Activated T-cell treated with anti-CD3 and anti-CD28 coated beads, Interleukin-2, amount 50 U/mL, for 24 hours (primary cell): ENCODE measurements at regions not wholly inside any gene's neighbourhood (a gene's known extent, or its start where the extent isn't known, plus 50 kb on each side); places are given as distances from the start of the nearest gene placed in this dataset.
"Not testable (repeated sequence)": the region's sequence is repeated elsewhere in the genome, so short reads cannot be mapped to it uniquely, and the experiment has no call there.

Experiments used
- DNase-seq: peaks from one replicate; pipeline ENCODE4 v3.0.0-alpha.2; 2020
- H3K27ac Mint-ChIP-seq: 2 replicates; pipeline ENCODE4 v1.8.0; 2020; ENCODE audit warnings: mild to moderate bottlenecking, mixed read lengths
- H3K27me3 Mint-ChIP-seq: 2 replicates; pipeline ENCODE4 v1.8.0; 2020; ENCODE audit warnings: mixed read lengths
- H3K36me3 Mint-ChIP-seq: 2 replicates; pipeline ENCODE4 v1.8.0; 2020; ENCODE audit warnings: low read depth, mixed read lengths
- H3K4me1 Mint-ChIP-seq: 2 replicates; pipeline ENCODE4 v1.8.0; 2020; ENCODE audit warnings: low read depth, mixed read lengths
- H3K4me3 Mint-ChIP-seq: 2 replicates; pipeline ENCODE4 v1.8.0; 2020; ENCODE audit warnings: mild to moderate bottlenecking, moderate library complexity, mixed read lengths
- H3K9me3 Mint-ChIP-seq: 2 replicates; pipeline ENCODE4 v1.8.0; 2020; ENCODE audit warnings: mixed read lengths

GRCh38 chr11:97745515-97746050, 1275.2 kb upstream of the CNTN5 start:
- Mint-ChIP-seq H3K4me3 (no peak overlapping the region), H3K4me1 (no peaks in the 10 kb centered on the region), H3K27me3 (no peaks in the 10 kb centered on the region), H3K9me3 (peaks cover 19% of the 10 kb centered on the region), H3K36me3 (no peaks in the 10 kb centered on the region), H3K27ac (no peak overlapping the region)
- DNase-seq, result no peak

DNA sequence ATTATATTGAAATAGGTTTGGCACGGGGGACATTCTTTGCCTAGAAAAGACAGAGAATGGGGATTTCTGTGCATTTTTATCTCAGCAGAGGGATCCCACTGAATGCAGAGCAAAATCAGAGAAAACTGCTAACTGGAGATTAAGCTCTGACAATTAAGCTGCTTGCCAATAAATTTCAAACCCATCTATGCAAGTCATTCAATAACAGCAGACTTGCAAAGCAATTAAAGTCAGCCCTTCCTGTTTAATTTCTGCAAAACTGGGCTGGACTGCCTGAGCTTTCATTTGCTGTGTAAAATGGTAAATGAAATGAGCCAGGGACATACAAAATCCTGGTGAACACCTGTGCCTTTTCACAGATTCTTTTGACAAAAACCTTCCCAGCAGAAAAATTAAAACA, 1273.9 kb upstream of the CNTN5 start:
- no peaks in the 10 kb centered on the region for H3K27me3 Mint-ChIP-seq
- no peak for DNase-seq
- H3K36me3 Mint-ChIP-seq, result no peaks in the 10 kb centered on the region
- H3K27ac Mint-ChIP-seq, result no peak overlapping the region
- H3K9me3 Mint-ChIP-seq, result peaks cover 18% of the 10 kb centered on the region
- no peak overlapping the region for H3K4me3 Mint-ChIP-seq
- no peaks in the 10 kb centered on the region for H3K4me1 Mint-ChIP-seq

DNA sequence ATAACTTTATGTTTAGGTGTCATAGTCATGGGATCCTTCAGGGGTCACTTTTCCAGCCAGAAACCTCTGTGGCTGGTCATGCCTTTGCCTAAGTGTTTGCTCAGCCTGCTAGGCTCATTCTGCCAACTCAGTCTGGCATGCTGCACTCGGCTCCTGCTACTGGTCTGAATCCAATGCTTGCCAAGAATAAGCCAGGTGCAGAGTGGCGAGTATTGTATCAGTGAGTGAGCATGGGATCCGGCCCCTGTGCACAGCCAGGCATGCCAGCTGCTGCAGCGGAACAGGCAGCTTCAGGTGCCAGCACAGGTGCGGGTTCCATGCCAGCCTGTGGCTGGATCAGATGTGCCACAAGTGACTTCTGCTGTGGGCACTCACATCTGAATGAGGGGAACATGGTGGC, 1269.3 kb upstream of the CNTN5 start:
- H3K9me3 Mint-ChIP-seq, result peaks cover 7% of the 10 kb centered on the region
- DNase-seq, result no peak
- H3K4me3 Mint-ChIP-seq, result no peak overlapping the region
- H3K27me3 Mint-ChIP-seq, result no peaks in the 10 kb centered on the region
- no peaks in the 10 kb centered on the region for H3K36me3 Mint-ChIP-seq
- no peak overlapping the region for H3K27ac Mint-ChIP-seq
- no peaks in the 10 kb centered on the region for H3K4me1 Mint-ChIP-seq

DNA sequence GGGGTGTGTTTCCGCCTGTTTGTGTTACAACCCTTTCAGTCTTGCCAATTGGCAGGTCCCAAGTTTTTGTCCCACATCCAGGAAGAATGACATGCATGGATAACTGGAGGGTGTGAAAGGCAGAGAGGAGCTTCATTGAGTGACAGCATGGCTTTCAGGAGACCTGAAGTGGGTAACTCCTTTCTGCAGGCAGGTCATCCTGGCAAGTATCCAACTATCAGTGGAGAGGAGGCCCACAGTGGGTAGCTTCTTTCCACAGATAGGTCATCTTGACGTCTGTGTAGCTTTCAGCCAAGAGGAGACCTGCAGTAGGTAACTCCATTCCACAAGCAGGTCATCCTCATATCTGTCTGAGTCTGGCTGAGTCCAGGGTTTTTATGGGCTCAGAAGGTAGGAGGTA, 1268.8 kb upstream of the CNTN5 start:
- peaks cover 7% of the 10 kb centered on the region for H3K9me3 Mint-ChIP-seq
- no peak for DNase-seq
- no peak overlapping the region for H3K27ac Mint-ChIP-seq
- no peaks in the 10 kb centered on the region for H3K36me3 Mint-ChIP-seq
- no peaks in the 10 kb centered on the region for H3K4me1 Mint-ChIP-seq
- no peak overlapping the region for H3K4me3 Mint-ChIP-seq
- H3K27me3 Mint-ChIP-seq, result no peaks in the 10 kb centered on the region

- H3K4me3 Mint-ChIP-seq, result no peak overlapping the region
- no peak for DNase-seq
- no peaks in the 10 kb centered on the region for H3K4me1 Mint-ChIP-seq
- peaks cover 7% of the 10 kb centered on the region for H3K9me3 Mint-ChIP-seq
- H3K27me3 Mint-ChIP-seq, result no peaks in the 10 kb centered on the region
- no peak overlapping the region for H3K27ac Mint-ChIP-seq
- no peaks in the 10 kb centered on the region for H3K36me3 Mint-ChIP-seq
Observed at GRCh38 chr11:97754976-97755375, 1265.8 kb upstream of the CNTN5 start.

GRCh38 chr11:97756571-97757335, 1264.0 kb upstream of the CNTN5 start:
- H3K4me3 Mint-ChIP-seq, result no peak overlapping the region
- no peaks in the 10 kb centered on the region for H3K36me3 Mint-ChIP-seq
- no peak overlapping the region for H3K27ac Mint-ChIP-seq
- H3K9me3 Mint-ChIP-seq, result peaks cover 7% of the 10 kb centered on the region
- no peaks in the 10 kb centered on the region for H3K27me3 Mint-ChIP-seq
- DNase-seq, result no peak
- H3K4me1 Mint-ChIP-seq, result no peaks in the 10 kb centered on the region

DNA sequence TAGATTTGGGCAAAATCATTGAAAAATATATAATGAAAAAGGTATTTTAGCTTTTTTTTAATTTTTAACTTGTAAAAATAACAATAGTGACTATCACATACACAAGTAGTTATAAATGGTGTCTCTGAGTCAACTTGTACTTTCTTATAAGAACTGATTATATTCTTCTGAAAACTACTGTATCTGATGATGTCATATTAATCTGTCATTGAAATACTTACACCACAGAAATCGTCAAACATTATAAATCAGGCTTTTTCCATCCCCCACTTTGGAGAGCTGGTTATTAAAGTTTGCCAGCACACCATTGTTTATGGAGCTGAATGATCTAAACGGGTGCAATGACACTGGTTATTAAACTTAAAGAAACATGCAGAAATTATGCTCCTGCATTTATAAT, 1259.6 kb upstream of the CNTN5 start:
- Mint-ChIP-seq H3K27me3 (no peaks in the 10 kb centered on the region), H3K4me1 (no peaks in the 10 kb centered on the region), H3K36me3 (no peaks in the 10 kb centered on the region), H3K4me3 (no peak overlapping the region), H3K27ac (no peak overlapping the region), H3K9me3 (peaks cover 3% of the 10 kb centered on the region)
- DNase-seq, result no peak

DNA sequence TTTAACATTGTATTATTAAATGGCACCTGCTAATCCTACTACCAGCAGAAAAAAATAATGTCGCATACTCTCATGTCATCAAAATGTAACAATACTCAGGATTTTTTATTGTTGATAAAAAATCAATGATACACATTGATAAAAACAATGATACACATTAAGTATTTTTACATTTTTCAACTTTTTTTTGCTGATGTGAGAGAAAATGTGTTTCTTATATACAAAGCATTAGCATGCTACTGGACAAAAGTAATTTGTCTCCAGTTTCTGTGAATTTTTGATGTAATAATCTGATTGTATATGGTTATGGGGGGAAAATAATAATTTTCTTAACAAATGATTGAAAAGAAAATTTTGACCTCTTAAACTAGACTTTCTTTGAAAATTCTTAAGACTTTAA, 1256.6 kb upstream of the CNTN5 start:
- no peaks in the 10 kb centered on the region for H3K36me3 Mint-ChIP-seq
- H3K4me1 Mint-ChIP-seq, result no peaks in the 10 kb centered on the region
- DNase-seq, result no peak
- H3K27ac Mint-ChIP-seq, result no peak overlapping the region
- H3K4me3 Mint-ChIP-seq, result no peak overlapping the region
- H3K27me3 Mint-ChIP-seq, result no peaks in the 10 kb centered on the region
- peaks cover 5% of the 10 kb centered on the region for H3K9me3 Mint-ChIP-seq

DNA sequence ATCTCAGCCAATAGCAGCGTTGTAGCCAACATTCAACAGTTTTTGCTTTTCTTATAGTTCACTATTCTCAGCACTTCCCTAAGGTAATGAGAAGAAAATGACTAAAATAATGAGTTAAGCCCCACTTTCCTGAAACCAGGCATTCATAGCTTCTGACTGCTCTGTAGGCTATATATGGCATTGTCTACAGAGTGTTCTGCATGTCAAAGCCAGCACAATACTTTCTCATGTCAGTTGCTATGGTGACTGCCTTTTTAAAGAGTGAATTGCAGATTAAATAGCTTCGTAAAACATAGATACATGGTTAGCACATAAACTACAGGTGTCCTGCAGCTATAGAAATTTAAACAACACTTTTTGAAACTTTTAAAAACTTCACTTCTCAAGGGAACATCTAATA, 1256.1 kb upstream of the CNTN5 start:
- H3K9me3 Mint-ChIP-seq, result peaks cover 5% of the 10 kb centered on the region
- no peak overlapping the region for H3K4me3 Mint-ChIP-seq
- no peak overlapping the region for H3K27ac Mint-ChIP-seq
- H3K27me3 Mint-ChIP-seq, result no peaks in the 10 kb centered on the region
- no peaks in the 10 kb centered on the region for H3K4me1 Mint-ChIP-seq
- H3K36me3 Mint-ChIP-seq, result no peaks in the 10 kb centered on the region
- no peak for DNase-seq

DNA sequence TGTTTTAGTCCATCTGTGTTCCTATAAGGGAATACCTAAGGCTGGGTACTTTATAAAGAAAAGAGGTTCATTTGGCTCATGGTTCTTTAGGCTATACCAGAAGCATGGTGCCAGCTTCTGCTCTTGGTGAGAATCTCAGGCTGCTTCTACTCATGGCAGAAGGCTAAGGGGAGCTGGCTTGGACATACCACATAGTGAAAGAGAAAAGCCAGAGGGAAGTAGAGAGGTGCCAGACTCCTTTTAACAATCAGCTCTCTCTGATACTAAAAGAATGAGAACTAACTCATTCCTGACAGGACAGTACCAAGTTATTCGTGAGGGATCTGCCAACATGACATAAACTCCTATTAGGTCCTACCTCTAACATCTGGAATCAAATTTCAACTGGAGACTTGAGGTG, 1250.2 kb upstream of the CNTN5 start:
- H3K4me3 Mint-ChIP-seq, result no peak overlapping the region
- no peak for DNase-seq
- H3K36me3 Mint-ChIP-seq, result no peaks in the 10 kb centered on the region
- H3K4me1 Mint-ChIP-seq, result no peaks in the 10 kb centered on the region
- H3K27ac Mint-ChIP-seq, result no peak overlapping the region
- peaks cover 8% of the 10 kb centered on the region for H3K9me3 Mint-ChIP-seq
- H3K27me3 Mint-ChIP-seq, result no peaks in the 10 kb centered on the region

GRCh38 chr11:97772705-97773104, 1248.0 kb upstream of the CNTN5 start:
- H3K9me3 Mint-ChIP-seq, result peaks cover 16% of the 10 kb centered on the region
- no peak overlapping the region for H3K4me3 Mint-ChIP-seq
- H3K27ac Mint-ChIP-seq, result no peak overlapping the region
- H3K4me1 Mint-ChIP-seq, result no peaks in the 10 kb centered on the region
- DNase-seq, result no peak
- no peaks in the 10 kb centered on the region for H3K27me3 Mint-ChIP-seq
- no peaks in the 10 kb centered on the region for H3K36me3 Mint-ChIP-seq

DNA sequence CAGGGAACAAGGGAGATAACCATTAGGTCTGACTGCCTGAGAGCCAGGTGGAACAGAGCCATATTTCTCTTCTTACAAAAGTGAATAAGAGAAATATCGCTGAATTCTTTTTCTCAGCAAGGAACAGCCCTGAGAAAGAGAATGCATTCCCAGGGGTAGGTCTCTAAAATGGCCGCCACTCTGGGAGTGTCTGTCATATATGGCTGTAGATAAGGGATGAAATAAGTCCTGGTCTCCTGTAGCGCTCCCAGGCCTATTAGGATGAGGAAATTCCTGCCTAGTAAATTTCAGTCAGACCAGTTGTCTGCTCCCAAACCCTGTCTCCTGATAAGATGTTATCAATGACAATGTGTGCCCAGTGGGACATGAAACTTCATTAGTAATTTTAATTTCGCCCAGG, 1236.4 kb upstream of the CNTN5 start:
- peaks cover 33% of the 10 kb centered on the region for H3K9me3 Mint-ChIP-seq

GRCh38 chr11:97786961-97787360, 1233.8 kb upstream of the CNTN5 start:
- no peaks in the 10 kb centered on the region for H3K27me3 Mint-ChIP-seq
- H3K36me3 Mint-ChIP-seq, result no peaks in the 10 kb centered on the region
- H3K4me3 Mint-ChIP-seq, result no peak overlapping the region
- H3K4me1 Mint-ChIP-seq, result no peaks in the 10 kb centered on the region
- no peak overlapping the region for H3K27ac Mint-ChIP-seq
- peaks cover 35% of the 10 kb centered on the region for H3K9me3 Mint-ChIP-seq
- no peak for DNase-seq

More for the DNA sequence above, 1236.4 kb upstream of the CNTN5 start:
- not testable (repeated sequence) for H3K4me1 Mint-ChIP-seq, H3K4me3 Mint-ChIP-seq, H3K36me3 Mint-ChIP-seq, H3K27me3 Mint-ChIP-seq, H3K27ac Mint-ChIP-seq, DNase-seq

DNA sequence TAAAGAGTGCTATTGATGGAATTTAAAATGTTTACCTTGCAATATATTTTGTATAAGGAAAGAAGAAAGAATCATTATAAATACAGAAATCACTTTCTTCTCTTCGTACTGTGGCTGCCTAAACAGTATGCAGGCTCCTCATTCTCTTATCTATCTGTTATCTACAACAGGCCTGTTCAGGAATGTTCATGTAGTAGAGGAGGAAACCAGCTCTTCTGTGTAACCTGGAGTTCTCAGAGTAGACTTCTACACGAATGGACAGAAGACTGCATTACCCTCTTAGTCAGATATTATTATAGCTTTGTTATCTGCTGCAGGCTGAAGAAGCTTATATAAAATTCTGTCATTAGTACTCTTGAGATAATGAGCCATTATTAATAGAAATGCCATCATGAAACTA, 1225.9 kb upstream of the CNTN5 start:
- no peak for DNase-seq
- Mint-ChIP-seq H3K27ac (no peak overlapping the region), H3K9me3 (peaks cover 9% of the 10 kb centered on the region), H3K4me3 (no peak overlapping the region), H3K27me3 (no peaks in the 10 kb centered on the region), H3K36me3 (no peaks in the 10 kb centered on the region), H3K4me1 (no peaks in the 10 kb centered on the region)

DNA sequence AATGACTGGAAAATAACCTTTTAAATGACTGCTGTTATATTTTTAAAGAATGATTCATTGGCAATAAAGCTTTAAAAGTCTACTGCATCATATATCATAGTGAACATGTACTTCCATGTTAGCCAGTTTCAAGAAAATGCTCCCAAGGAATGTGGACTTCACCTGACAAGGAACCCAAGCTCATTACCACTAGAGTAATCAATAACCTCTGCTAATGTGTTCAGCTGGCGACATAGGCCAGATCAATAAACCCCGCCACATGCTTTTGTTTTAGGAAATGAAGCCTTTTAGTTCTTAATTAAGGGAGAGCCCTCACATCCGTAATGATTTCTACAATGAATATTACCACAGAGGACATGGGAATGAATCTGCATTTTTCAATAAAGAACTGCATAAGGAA, 1219.9 kb upstream of the CNTN5 start:
- Mint-ChIP-seq H3K27ac (no peak overlapping the region), H3K4me3 (no peak overlapping the region), H3K9me3 (peaks cover 2% of the 10 kb centered on the region), H3K36me3 (no peaks in the 10 kb centered on the region), H3K4me1 (no peaks in the 10 kb centered on the region), H3K27me3 (no peaks in the 10 kb centered on the region)
- DNase-seq, result no peak
